ENCODE measurements at regions not wholly inside any gene's neighbourhood (a gene's known extent, or its start where the extent isn't known, plus 50 kb on each side); places are given as distances from the start of the nearest gene placed in this dataset.
"Not testable (repeated sequence)": the region's sequence is repeated elsewhere in the genome, so short reads cannot be mapped to it uniquely, and the experiment has no call there.

DNA sequence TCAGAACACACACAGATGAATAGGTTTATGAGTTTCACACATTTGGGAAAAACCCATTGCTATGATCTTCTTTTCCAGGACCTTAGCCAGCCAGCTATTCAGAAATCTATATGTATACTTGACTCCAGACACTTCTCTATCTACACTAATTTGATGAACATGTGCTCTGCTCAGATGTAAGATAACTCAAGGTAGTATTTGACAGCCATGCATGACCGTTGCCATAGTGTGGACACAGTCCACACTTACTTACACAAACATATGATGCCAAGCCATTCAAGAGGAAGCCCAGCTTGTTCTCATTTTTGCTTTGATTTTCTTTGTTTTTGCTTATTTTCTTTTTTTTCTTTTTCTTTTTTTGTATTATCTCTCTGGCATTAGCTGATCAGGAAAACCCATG is 1328.4 kb downstream of the RPIA start:
- TF ChIP-seq, protein P1, sequence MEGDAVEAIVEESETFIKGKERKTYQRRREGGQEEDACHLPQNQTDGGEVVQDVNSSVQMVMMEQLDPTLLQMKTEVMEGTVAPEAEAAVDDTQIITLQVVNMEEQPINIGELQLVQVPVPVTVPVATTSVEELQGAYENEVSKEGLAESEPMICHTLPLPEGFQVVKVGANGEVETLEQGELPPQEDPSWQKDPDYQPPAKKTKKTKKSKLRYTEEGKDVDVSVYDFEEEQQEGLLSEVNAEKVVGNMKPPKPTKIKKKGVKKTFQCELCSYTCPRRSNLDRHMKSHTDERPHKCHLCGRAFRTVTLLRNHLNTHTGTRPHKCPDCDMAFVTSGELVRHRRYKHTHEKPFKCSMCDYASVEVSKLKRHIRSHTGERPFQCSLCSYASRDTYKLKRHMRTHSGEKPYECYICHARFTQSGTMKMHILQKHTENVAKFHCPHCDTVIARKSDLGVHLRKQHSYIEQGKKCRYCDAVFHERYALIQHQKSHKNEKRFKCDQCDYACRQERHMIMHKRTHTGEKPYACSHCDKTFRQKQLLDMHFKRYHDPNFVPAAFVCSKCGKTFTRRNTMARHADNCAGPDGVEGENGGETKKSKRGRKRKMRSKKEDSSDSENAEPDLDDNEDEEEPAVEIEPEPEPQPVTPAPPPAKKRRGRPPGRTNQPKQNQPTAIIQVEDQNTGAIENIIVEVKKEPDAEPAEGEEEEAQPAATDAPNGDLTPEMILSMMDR (conservative IDR thresholded peaks at IDR 0.05): not testable (repeated sequence)
- TF ChIP-seq EZH2 (IDR thresholded peaks at IDR 0.05; ENCODE audit: low read depth): not testable (repeated sequence)
